Neural cell (in vitro differentiated cells): ENCODE measurements at regions not wholly inside any gene's neighbourhood (a gene's known extent, or its start where the extent isn't known, plus 50 kb on each side); places are given as distances from the start of the nearest gene placed in this dataset.

Experiments
- H2AFZ ChIP-seq: fragments of 200-600, 300-800 bp; sonication (generic), shearing (Covaris generic); 2 replicates; pipeline ENCODE4 v1.6.0; 2014; ENCODE audit warnings: low read depth, mild to moderate bottlenecking, antibody characterized with exemption, low read length, moderate library complexity
- H3F3A ChIP-seq: fragments of 200-600 bp; shearing (Covaris generic); 2 replicates; pipeline ENCODE4 v1.6.1; 2016; ENCODE audit warnings: mild to moderate bottlenecking, moderate library complexity, mixed read lengths, antibody characterized with exemption, low read length; ENCODE audit not compliant: insufficient read depth, poor library complexity, severe bottlenecking
- H3K27ac ChIP-seq: fragments of 200-600, 300-800 bp; sonication (generic), shearing (Covaris generic); 2 replicates; pipeline ENCODE4 v1.5.1; 2014; ENCODE audit warnings: mild to moderate bottlenecking, low read length, moderate library complexity
- H3K27me3 ChIP-seq: fragments of 300-800, 200-600 bp; sonication (generic), shearing (Covaris generic); 2 replicates; pipeline ENCODE4 v1.6.0; 2014; ENCODE audit warnings: mild to moderate bottlenecking, low read depth, low read length, moderate library complexity; ENCODE audit not compliant: insufficient read depth
- H3K36me3 ChIP-seq: fragments of 300-800, 200-600 bp; sonication (generic), shearing (Covaris generic); 2 replicates; pipeline ENCODE4 v1.5.1; 2014; ENCODE audit warnings: mild to moderate bottlenecking, antibody characterized with exemption, low read length, moderate library complexity; ENCODE audit not compliant: insufficient read depth
- H3K4me2 ChIP-seq: fragments of 300-800, 200-600 bp; sonication (generic), shearing (Covaris generic); 2 replicates; pipeline ENCODE4 v1.6.0; 2014; ENCODE audit warnings: mild to moderate bottlenecking, low read length
- H3K4me3 ChIP-seq: fragments of 300-800, 200-600 bp; sonication (generic), shearing (Covaris generic); 2 replicates; pipeline ENCODE4 v1.5.1; 2014; ENCODE audit warnings: mild to moderate bottlenecking, low read length, moderate library complexity
- H3K79me2 ChIP-seq: fragments of 200-600 bp; shearing (Covaris generic); replicated peaks from 2 replicates; pipeline ENCODE4 v1.6.0; 2014; ENCODE audit warnings: mild to moderate bottlenecking, low read length, moderate library complexity; ENCODE audit not compliant: insufficient read depth
- H3K9ac ChIP-seq: fragments of 300-800, 200-600 bp; sonication (generic), shearing (Covaris generic); 2 replicates; pipeline ENCODE4 v1.6.1; 2016; ENCODE audit warnings: mild to moderate bottlenecking, low read length, mixed read lengths
- H3K9me2 ChIP-seq: fragments of 200-600 bp; shearing (Covaris generic); 2 replicates; pipeline ENCODE4 v1.6.1; 2016; ENCODE audit warnings: mild to moderate bottlenecking, low read length, mixed read lengths; ENCODE audit not compliant: insufficient read depth
- H3K9me3 ChIP-seq: fragments of 200-600, 300-800 bp; sonication (generic), shearing (Covaris generic); 2 replicates; pipeline ENCODE4 v1.6.1; 2016; ENCODE audit warnings: mild to moderate bottlenecking, mixed run types, low read length, moderate library complexity, mixed read lengths
- H4K20me1 ChIP-seq: fragments of 200-600 bp; shearing (Covaris generic); 2 replicates; pipeline ENCODE4 v1.6.1; 2016; ENCODE audit warnings: mild to moderate bottlenecking, mixed run types; ENCODE audit not compliant: insufficient read depth
- CTCF ChIP-seq: fragments of 450-650 bp; IDR thresholded peaks from 2 replicates; pipeline ENCODE4 v1.5.1; 2014; ENCODE audit warnings: antibody characterized with exemption, mild to moderate bottlenecking, moderate library complexity; ENCODE audit not compliant: poor library complexity, severe bottlenecking
- EP300 ChIP-seq: fragments of 450-650 bp; conservative IDR thresholded peaks from 2 replicates; pipeline ENCODE4 v1.6.1; 2014; ENCODE audit warnings: antibody characterized with exemption, mild to moderate bottlenecking, moderate library complexity; ENCODE audit not compliant: poor library complexity, severe bottlenecking
- EZH2 ChIP-seq: fragments of 200-600, 300-800 bp; shearing (Covaris generic), sonication (generic); IDR thresholded peaks from 2 replicates; pipeline ENCODE4 v1.6.1; 2014; ENCODE audit warnings: antibody characterized with exemption, low read length, borderline replicate concordance, mild to moderate bottlenecking; ENCODE audit not compliant: insufficient read depth, poor library complexity, severe bottlenecking
- MXI1 ChIP-seq: fragments of 450-650 bp; conservative IDR thresholded peaks from 2 replicates; pipeline ENCODE4 v1.6.1; 2014; ENCODE audit warnings: antibody characterized with exemption, mild to moderate bottlenecking; ENCODE audit not compliant: poor library complexity, severe bottlenecking
- POLR2AphosphoS5 ChIP-seq: IDR thresholded peaks from 2 replicates; pipeline ENCODE4 v1.6.1; 2012
- RAD21 ChIP-seq: fragments of 450-650 bp; conservative IDR thresholded peaks from 2 replicates; pipeline ENCODE4 v1.6.1; 2014; ENCODE audit warnings: antibody characterized with exemption, mild to moderate bottlenecking, moderate library complexity
- REST ChIP-seq: IDR thresholded peaks from 2 replicates; pipeline ENCODE4 v1.6.1; 2012; ENCODE audit warnings: borderline replicate concordance
- SMC3 ChIP-seq: fragments of 450-650 bp; conservative IDR thresholded peaks from 2 replicates; pipeline ENCODE4 v1.6.1; 2014; ENCODE audit warnings: antibody characterized with exemption, mild to moderate bottlenecking, moderate library complexity; ENCODE audit not compliant: poor library complexity
- TAF1 ChIP-seq: IDR thresholded peaks from 2 replicates; pipeline ENCODE4 v1.6.1; 2012; ENCODE audit warnings: low read depth

- Histone ChIP-seq H3K9me3 (no peaks in the 10 kb centered on the region), H3K9me2 (no peaks in the 10 kb centered on the region), H3K79me2 (no peaks in the 10 kb centered on the region), H3K27me3 (no peaks in the 10 kb centered on the region), H2AFZ (no peak overlapping the region), H3K4me3 (no peak overlapping the region), H3K4me2 (no peak overlapping the region), H3K9ac (no peak overlapping the region), H4K20me1 (no peaks in the 10 kb centered on the region), H3F3A (no peaks in the 10 kb centered on the region), H3K27ac (no peak overlapping the region), H3K36me3 (no peaks in the 10 kb centered on the region)
- TF ChIP-seq SMC3, result no peak
Measured at GRCh38 chr4:27176881-27177280, 316.2 kb downstream of the STIM2 start.

- no peaks in the 10 kb centered on the region for H3F3A ChIP-seq
- H4K20me1 ChIP-seq, result no peaks in the 10 kb centered on the region
- H3K27me3 ChIP-seq, result no peaks in the 10 kb centered on the region
- H3K4me2 ChIP-seq, result no peak overlapping the region
- no peak for TF ChIP-seq CTCF
- TF ChIP-seq EZH2, result no peak
- TF ChIP-seq EP300, result no peak
- no peak for TF ChIP-seq REST
- TF ChIP-seq SMC3, result no peak
- no peak for TF ChIP-seq MXI1
- TF ChIP-seq TAF1, result no peak
- no peak for TF ChIP-seq POLR2AphosphoS5
- TF ChIP-seq RAD21, result no peak
- H3K9me3 ChIP-seq, result no peaks in the 10 kb centered on the region
- H3K79me2 ChIP-seq, result no peaks in the 10 kb centered on the region
- no peak overlapping the region for H2AFZ ChIP-seq
- H3K9ac ChIP-seq, result no peak overlapping the region
- H3K9me2 ChIP-seq, result no peaks in the 10 kb centered on the region
- no peak overlapping the region for H3K4me3 ChIP-seq
- H3K36me3 ChIP-seq, result no peaks in the 10 kb centered on the region
- H3K27ac ChIP-seq, result no peak overlapping the region
Measured at GRCh38 chr4:27178061-27178460, 317.4 kb downstream of the STIM2 start.

- no peaks in the 10 kb centered on the region for H3K36me3 ChIP-seq
- no peaks in the 10 kb centered on the region for H4K20me1 ChIP-seq
- H3K4me3 ChIP-seq, result no peak overlapping the region
- H3K9ac ChIP-seq, result no peak overlapping the region
- H3K27ac ChIP-seq, result no peak overlapping the region
- no peak overlapping the region for H2AFZ ChIP-seq
- H3F3A ChIP-seq, result no peaks in the 10 kb centered on the region
- TF ChIP-seq EP300, result no peak
- no peak for TF ChIP-seq EZH2
- TF ChIP-seq RAD21, result no peak
- TF ChIP-seq REST, result no peak
- TF ChIP-seq SMC3, result no peak
- no peak for TF ChIP-seq CTCF
- TF ChIP-seq POLR2AphosphoS5, result no peak
- TF ChIP-seq TAF1, result no peak
- TF ChIP-seq MXI1, result no peak
- no peaks in the 10 kb centered on the region for H3K9me2 ChIP-seq
- H3K9me3 ChIP-seq, result no peaks in the 10 kb centered on the region
- H3K79me2 ChIP-seq, result no peaks in the 10 kb centered on the region
- no peak overlapping the region for H3K4me2 ChIP-seq
- H3K27me3 ChIP-seq, result no peaks in the 10 kb centered on the region
Measured at GRCh38 chr4:27181693-27182092, 321.1 kb downstream of the STIM2 start.
